ENCODE measurements at regions not wholly inside any gene's neighbourhood (a gene's known extent, or its start where the extent isn't known, plus 50 kb on each side); places are given as distances from the start of the nearest gene placed in this dataset.

- DNase-seq (ENCODE audit: low read depth in 1 of 2, low spot score in 1 of 2) = no peak
- Histone ChIP-seq H3K27me3 (no peaks in the 10 kb centered on the region), H3K4me3 (no peak overlapping the region), H3K36me3 (no peaks in the 10 kb centered on the region), H3K27ac (no peak overlapping the region), H3K4me1 (ENCODE audit: low read depth) (no peaks in the 10 kb centered on the region), H3K9me3 (ENCODE audit: low read depth) (no peaks in the 10 kb centered on the region)
- no peak for TF ChIP-seq CTCF (IDR thresholded peaks at IDR 0.05; ENCODE audit: low read depth, low read length)
These were observed 86.5 kb upstream of the TNR start for GRCh38 chr1:175829845-175830244.

- no peak for TF ChIP-seq CTCF (IDR thresholded peaks at IDR 0.05; ENCODE audit: low read depth, low read length)
- Histone ChIP-seq H3K4me1 (ENCODE audit: low read depth) (peaks cover 5% of the 10 kb centered on the region), H3K27me3 (no peaks in the 10 kb centered on the region), H3K9me3 (ENCODE audit: low read depth) (no peaks in the 10 kb centered on the region), H3K27ac (no peak overlapping the region), H3K36me3 (no peaks in the 10 kb centered on the region), H3K4me3 (no peak overlapping the region)
- no peak for DNase-seq (ENCODE audit: low read depth in 1 of 2, low spot score in 1 of 2)
These were observed 83.3 kb upstream of the TNR start for GRCh38 chr1:175826705-175827104.

DNA sequence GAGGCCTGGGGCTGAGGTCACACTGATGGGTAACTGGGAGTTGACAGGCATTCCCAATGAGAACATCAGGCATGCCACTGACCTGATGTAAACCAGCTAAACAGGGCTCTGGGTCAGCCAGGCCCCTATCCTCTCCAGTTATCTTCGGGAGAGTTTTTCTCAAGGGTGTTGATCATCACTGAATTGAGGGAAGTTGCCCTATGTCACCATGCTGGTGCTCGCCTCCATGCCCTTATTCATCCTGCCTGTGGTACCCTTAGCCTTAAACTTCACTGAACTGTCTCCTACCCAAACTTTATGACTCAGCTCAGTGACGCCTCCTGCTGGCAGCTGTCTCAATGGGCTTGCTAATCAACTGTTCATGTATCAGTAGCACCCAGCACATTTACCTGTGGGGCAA lies 80.7 kb upstream of the TNR start:
- H3K27ac ChIP-seq = no peak overlapping the region
- no peak overlapping the region for H3K4me3 ChIP-seq
- H3K27me3 ChIP-seq = no peaks in the 10 kb centered on the region
- peaks cover 6% of the 10 kb centered on the region for H3K4me1 ChIP-seq (ENCODE audit: low read depth)
- H3K36me3 ChIP-seq = no peaks in the 10 kb centered on the region
- H3K9me3 ChIP-seq (ENCODE audit: low read depth) = no peaks in the 10 kb centered on the region
- peak; percentile 22 for TF ChIP-seq CTCF (IDR thresholded peaks at IDR 0.05; ENCODE audit: low read depth, low read length)
- DNase-seq (ENCODE audit: low read depth in 1 of 2, low spot score in 1 of 2) = peak in 1 of 2 donors; percentile 56

GRCh38 chr1:175823406-175823805 lies 80.0 kb upstream of the TNR start:
- Histone ChIP-seq H3K4me3 (no peak overlapping the region), H3K9me3 (ENCODE audit: low read depth) (no peaks in the 10 kb centered on the region), H3K27me3 (no peaks in the 10 kb centered on the region), H3K36me3 (no peaks in the 10 kb centered on the region), H3K4me1 (ENCODE audit: low read depth) (peaks cover 12% of the 10 kb centered on the region), H3K27ac (no peak overlapping the region)
- no peak for TF ChIP-seq CTCF (IDR thresholded peaks at IDR 0.05; ENCODE audit: low read depth, low read length)
- DNase-seq (ENCODE audit: low read depth in 1 of 2, low spot score in 1 of 2) = no peak

DNA sequence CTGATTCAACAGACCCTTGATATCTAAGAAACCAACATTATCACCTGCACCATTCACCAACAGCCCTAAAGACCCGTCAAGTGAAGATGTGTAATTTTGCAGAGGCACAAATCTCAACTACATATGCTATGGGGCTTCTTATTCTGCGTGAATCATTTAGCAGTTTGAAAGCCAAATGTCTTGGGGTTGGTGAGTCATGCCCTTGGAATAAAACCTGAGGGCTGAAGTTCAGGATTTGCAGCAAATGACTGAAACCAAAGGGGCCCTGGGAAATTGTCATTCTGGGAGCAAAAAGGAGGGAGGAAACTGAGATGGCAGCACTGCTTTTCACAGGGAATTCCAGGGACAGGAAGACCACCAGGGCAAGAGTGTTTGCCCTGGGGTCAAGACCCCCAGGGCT lies 79.2 kb upstream of the TNR start:
- no peak for DNase-seq (ENCODE audit: low read depth in 1 of 2, low spot score in 1 of 2)
- H3K9me3 ChIP-seq (ENCODE audit: low read depth) = no peaks in the 10 kb centered on the region
- H3K27me3 ChIP-seq = no peaks in the 10 kb centered on the region
- no peak for TF ChIP-seq CTCF (IDR thresholded peaks at IDR 0.05; ENCODE audit: low read depth, low read length)
- H3K4me1 ChIP-seq (ENCODE audit: low read depth) = peaks cover 12% of the 10 kb centered on the region
- no peaks in the 10 kb centered on the region for H3K36me3 ChIP-seq
- H3K27ac ChIP-seq = no peak overlapping the region
- H3K4me3 ChIP-seq = no peak overlapping the region

DNA sequence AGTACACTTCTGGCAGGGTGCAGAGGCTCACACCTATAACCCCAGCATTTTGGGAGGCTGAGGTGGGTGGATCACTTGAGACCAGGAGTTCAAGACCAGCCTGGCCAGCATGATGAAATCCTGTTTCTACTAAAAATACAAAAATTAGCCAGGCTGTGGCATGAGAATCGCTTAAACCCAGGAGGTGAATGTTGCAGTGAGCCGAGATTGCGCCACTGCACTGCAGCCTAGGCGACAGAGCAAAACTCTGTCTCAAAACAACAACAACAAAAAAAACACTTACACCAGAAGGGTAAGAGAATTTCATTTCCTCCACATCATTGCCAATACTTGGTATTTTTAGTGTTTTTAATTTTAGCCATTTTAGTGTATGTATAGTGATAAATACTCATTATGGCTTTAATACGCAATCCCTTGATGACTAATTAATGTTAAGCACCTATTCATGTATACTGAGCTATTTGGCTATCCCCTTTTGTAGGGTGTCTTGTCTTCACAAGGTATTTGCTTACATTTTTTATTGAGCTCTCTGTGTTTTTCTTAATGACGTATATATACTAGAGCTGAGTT lies 77.1 kb upstream of the TNR start:
- Histone ChIP-seq H3K9me3 (ENCODE audit: low read depth) (no peaks in the 10 kb centered on the region), H3K36me3 (no peaks in the 10 kb centered on the region), H3K4me1 (ENCODE audit: low read depth) (peaks cover 12% of the 10 kb centered on the region), H3K27ac (no peak overlapping the region), H3K27me3 (no peaks in the 10 kb centered on the region), H3K4me3 (no peak overlapping the region)
- no peak for DNase-seq (ENCODE audit: low read depth in 1 of 2, low spot score in 1 of 2)
- TF ChIP-seq CTCF (IDR thresholded peaks at IDR 0.05; ENCODE audit: low read depth, low read length) = no peak

Measured in cardiac muscle cell (in vitro differentiated cells and primary cell).